Ascending aorta (tissue), 2 donors: ENCODE measurements at regions not wholly inside any gene's neighbourhood (a gene's known extent, or its start where the extent isn't known, plus 50 kb on each side); places are given as distances from the start of the nearest gene placed in this dataset.

Experiments used
- DNase-seq, 2 donors: peaks; one replicate each; pipeline ENCODE4 v3.0.0-alpha.2; 2019; ENCODE audit warnings: low spot score in 2 of 2
- H3K27ac ChIP-seq, 2 donors: fragments of 200-600 bp; sonication (generic); one replicate each; pipeline ENCODE4 v1.5.1; 2016 to 2017; ENCODE audit warnings: mild to moderate bottlenecking in 1 of 2
- H3K27me3 ChIP-seq: fragments of 200-600 bp; sonication (generic); one replicate; pipeline ENCODE4 v1.5.1; 2017
- H3K36me3 ChIP-seq, 2 donors: fragments of 200-600 bp; sonication (generic); one replicate each; pipeline ENCODE4 v1.5.1; 2016
- H3K4me1 ChIP-seq, 2 donors: fragments of 200-600 bp; sonication (generic); one replicate each; pipeline ENCODE4 v1.5.1; 2016 to 2017; ENCODE audit warnings: mild to moderate bottlenecking in 1 of 2
- H3K4me3 ChIP-seq, 2 donors: fragments of 200-600 bp; sonication (generic); one replicate each; pipeline ENCODE4 v1.5.1; 2016 to 2017; ENCODE audit warnings: mild to moderate bottlenecking in 1 of 2
- H3K9me3 ChIP-seq, 2 donors: fragments of 200-600 bp; sonication (generic); one replicate each; pipeline ENCODE4 v1.5.1; 2016
- CTCF ChIP-seq, 3 experiments: fragments of 200-600 bp in 2 of 3; fragments of 450-650 bp in 1 of 3; sonication (generic) in 2 of 3; IDR thresholded peaks; one replicate each; pipeline ENCODE4 v1.5.1; 2016 to 2019; ENCODE audit warnings: antibody characterized with exemption in 3 of 3, mild to moderate bottlenecking in 1 of 3, moderate library complexity in 1 of 3
- intact Hi-C: fragments of 100-400 bp; cut with DNase I; formaldehyde crosslinking; loops from one replicate; pipeline ENCODE4 v1.15.1; 2023

GRCh38 chr15:70535071-70535954, 228.0 kb downstream of the UACA start:
- H3K27ac ChIP-seq = no peak overlapping the region
- intact Hi-C loops = no loop called here
- no peaks in the 10 kb centered on the region for H3K9me3 ChIP-seq
- no peaks in the 10 kb centered on the region for H3K36me3 ChIP-seq
- DNase-seq = no peak
- no peak overlapping the region for H3K4me3 ChIP-seq
- no peaks in the 10 kb centered on the region for H3K27me3 ChIP-seq
- no peak for TF ChIP-seq CTCF (IDR thresholded peaks at IDR 0.05)
- H3K4me1 ChIP-seq = no peaks in the 10 kb centered on the region

- no peak for TF ChIP-seq CTCF (IDR thresholded peaks at IDR 0.05)
- H3K4me3 ChIP-seq = no peak overlapping the region
- intact Hi-C loops = no loop called here
- no peaks in the 10 kb centered on the region for H3K36me3 ChIP-seq
- no peaks in the 10 kb centered on the region for H3K4me1 ChIP-seq
- no peaks in the 10 kb centered on the region for H3K9me3 ChIP-seq
- no peaks in the 10 kb centered on the region for H3K27me3 ChIP-seq
- no peak for DNase-seq
- H3K27ac ChIP-seq = no peak overlapping the region
Observed at GRCh38 chr15:70533931-70534742, 229.2 kb downstream of the UACA start.

GRCh38 chr15:70532531-70533186, 230.7 kb downstream of the UACA start:
- H3K9me3 ChIP-seq = no peaks in the 10 kb centered on the region
- intact Hi-C loops = no loop called here
- no peaks in the 10 kb centered on the region for H3K4me1 ChIP-seq
- H3K27me3 ChIP-seq = no peaks in the 10 kb centered on the region
- DNase-seq = no peak
- no peak overlapping the region for H3K4me3 ChIP-seq
- H3K36me3 ChIP-seq = no peaks in the 10 kb centered on the region
- no peak for TF ChIP-seq CTCF (IDR thresholded peaks at IDR 0.05)
- H3K27ac ChIP-seq = no peak overlapping the region

- Histone ChIP-seq H3K36me3 (no peaks in the 10 kb centered on the region), H3K4me3 (no peak overlapping the region), H3K4me1 (no peaks in the 10 kb centered on the region), H3K9me3 (no peaks in the 10 kb centered on the region), H3K27me3 (no peaks in the 10 kb centered on the region), H3K27ac (no peak overlapping the region)
- DNase-seq = no peak
- intact Hi-C loops = no loop called here
- TF ChIP-seq CTCF (IDR thresholded peaks at IDR 0.05) = no peak
Observed at GRCh38 chr15:70531576-70531975, 231.8 kb downstream of the UACA start.

GRCh38 chr15:70530906-70531305, 232.5 kb downstream of the UACA start:
- intact Hi-C loops = no loop called here
- TF ChIP-seq CTCF (IDR thresholded peaks at IDR 0.05) = no peak
- no peak for DNase-seq

More at GRCh38 chr15:70530906-70531305, 232.5 kb downstream of the UACA start:
- Histone ChIP-seq H3K27ac (no peak overlapping the region), H3K36me3 (no peaks in the 10 kb centered on the region), H3K27me3 (no peaks in the 10 kb centered on the region), H3K4me3 (no peak overlapping the region), H3K4me1 (no peaks in the 10 kb centered on the region), H3K9me3 (no peaks in the 10 kb centered on the region)
